ENCODE measurements at regions not wholly inside any gene's neighbourhood (a gene's known extent, or its start where the extent isn't known, plus 50 kb on each side); places are given as distances from the start of the nearest gene placed in this dataset.

DNA sequence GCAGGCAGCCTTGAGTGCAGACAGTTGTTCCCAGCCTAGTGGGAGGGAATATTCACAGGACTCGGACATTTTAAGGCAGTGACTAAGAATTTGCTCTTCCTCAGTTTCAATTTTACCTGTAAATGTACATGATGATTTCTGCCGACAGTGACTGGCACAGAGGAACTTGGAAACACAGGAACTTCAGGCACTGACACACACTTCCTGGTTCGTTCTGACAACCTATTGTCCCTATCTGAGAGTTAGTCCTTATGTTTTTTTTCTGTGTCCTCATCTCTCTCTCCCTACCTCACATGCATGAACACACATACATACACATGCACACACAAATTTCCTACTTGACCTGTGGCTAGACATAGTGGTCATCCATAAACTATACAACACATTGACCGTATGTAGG lies 89.4 kb upstream of the CD180 start:
- RAD21 ChIA-PET (ENCODE audit: low non-redundant PET in 1 of 2, low total read pairs in 2 of 2, uncharacterized antibody in 2 of 2, unreplicated experiment in 2 of 2) = no interaction called here
- no peak overlapping the region for H3K9ac ChIP-seq (ENCODE audit: low read length)
- no peaks in the 10 kb centered on the region for H3K9me2 ChIP-seq (ENCODE audit: insufficient read depth)
- no peaks in the 10 kb centered on the region for H3K9me3 ChIP-seq (ENCODE audit: control insufficient read depth in 1 of 2, insufficient read depth in 1 of 2, low read depth in 1 of 2, low read length in 2 of 2)
- H3K4me2 ChIP-seq (ENCODE audit: low read length) = no peak overlapping the region
- no peak for ATAC-seq
- H3K27me3 ChIP-seq (ENCODE audit: insufficient read depth, low read length) = peaks cover 22% of the 10 kb centered on the region
- POLR2A ChIA-PET = no interaction called here
- H3K4me3 ChIP-seq (replicated peaks in 1 of 2; ENCODE audit: low read depth in 1 of 2, low read length in 2 of 2) = no peak overlapping the region
- H4K20me1 ChIP-seq (ENCODE audit: insufficient read depth) = no peaks in the 10 kb centered on the region
- no peaks in the 10 kb centered on the region for H3K79me2 ChIP-seq (ENCODE audit: insufficient read depth, low read length)
- no peak overlapping the region for H3K27ac ChIP-seq (ENCODE audit: low read depth, low read length)
- H3K36me3 ChIP-seq (ENCODE audit: control insufficient read depth in 1 of 2, insufficient read depth in 2 of 2, low read length in 2 of 2) = no peaks in the 10 kb centered on the region
- TF ChIP-seq, protein P1, sequence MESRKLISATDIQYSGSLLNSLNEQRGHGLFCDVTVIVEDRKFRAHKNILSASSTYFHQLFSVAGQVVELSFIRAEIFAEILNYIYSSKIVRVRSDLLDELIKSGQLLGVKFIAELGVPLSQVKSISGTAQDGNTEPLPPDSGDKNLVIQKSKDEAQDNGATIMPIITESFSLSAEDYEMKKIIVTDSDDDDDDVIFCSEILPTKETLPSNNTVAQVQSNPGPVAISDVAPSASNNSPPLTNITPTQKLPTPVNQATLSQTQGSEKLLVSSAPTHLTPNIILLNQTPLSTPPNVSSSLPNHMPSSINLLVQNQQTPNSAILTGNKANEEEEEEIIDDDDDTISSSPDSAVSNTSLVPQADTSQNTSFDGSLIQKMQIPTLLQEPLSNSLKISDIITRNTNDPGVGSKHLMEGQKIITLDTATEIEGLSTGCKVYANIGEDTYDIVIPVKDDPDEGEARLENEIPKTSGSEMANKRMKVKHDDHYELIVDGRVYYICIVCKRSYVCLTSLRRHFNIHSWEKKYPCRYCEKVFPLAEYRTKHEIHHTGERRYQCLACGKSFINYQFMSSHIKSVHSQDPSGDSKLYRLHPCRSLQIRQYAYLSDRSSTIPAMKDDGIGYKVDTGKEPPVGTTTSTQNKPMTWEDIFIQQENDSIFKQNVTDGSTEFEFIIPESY (IDR thresholded peaks at IDR 0.05; ENCODE audit: extremely low read depth, insufficient replicate concordance, low read length) = no peak
- TF ChIP-seq, protein P2, sequence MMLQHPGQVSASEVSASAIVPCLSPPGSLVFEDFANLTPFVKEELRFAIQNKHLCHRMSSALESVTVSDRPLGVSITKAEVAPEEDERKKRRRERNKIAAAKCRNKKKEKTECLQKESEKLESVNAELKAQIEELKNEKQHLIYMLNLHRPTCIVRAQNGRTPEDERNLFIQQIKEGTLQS (IDR thresholded peaks at IDR 0.05) = no peak
- TF ChIP-seq CEBPB (IDR thresholded peaks at IDR 0.05; ENCODE audit: low read depth) (no peak), SIN3A (IDR thresholded peaks at IDR 0.05; ENCODE audit: low read depth) (no peak), ELF1 (IDR thresholded peaks at IDR 0.05; ENCODE audit: borderline replicate concordance, low read depth) (no peak), CBX3 (IDR thresholded peaks at IDR 0.05; ENCODE audit: low read depth) (no peak)
- no peaks in the 10 kb centered on the region for H3K4me1 ChIP-seq (ENCODE audit: control insufficient read depth in 1 of 2, insufficient read depth in 2 of 2, low read length in 2 of 2)
- BruUV-seq (replicated peaks) = no TSS peak
- no peak overlapping the region for H2AFZ ChIP-seq (ENCODE audit: low read depth, low read length, poor library complexity, severe bottlenecking)
- DNase-seq (ENCODE audit: low read depth, low spot score) = no peak
- intact Hi-C loops (cut with micrococcal nuclease) = no loop called here
- CTCF ChIA-PET = no interaction called here

DNA sequence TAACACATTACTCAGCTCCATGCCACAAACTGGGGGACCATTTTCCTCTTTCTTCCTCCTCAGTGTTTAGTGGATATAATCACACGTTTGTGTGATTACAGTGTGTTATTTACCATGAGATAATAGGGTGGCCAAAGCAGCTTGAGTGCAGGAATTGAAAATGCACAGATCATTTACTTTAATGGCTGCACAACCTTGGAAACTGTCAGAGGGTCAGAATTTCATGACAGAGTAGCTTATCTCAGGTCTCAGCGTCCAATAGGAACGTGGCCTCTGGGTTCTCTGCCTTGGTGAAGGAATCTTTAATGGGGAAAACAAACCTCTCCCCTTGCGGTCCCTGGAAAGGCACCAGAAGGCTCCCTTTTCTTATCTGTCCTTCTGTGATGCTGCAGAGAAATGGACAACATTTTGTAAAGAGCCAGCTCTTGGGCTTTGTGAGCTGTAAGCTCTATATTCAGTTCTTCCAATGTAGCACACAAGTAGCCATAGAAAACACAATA lies 87.4 kb upstream of the CD180 start:
- intact Hi-C loops (cut with micrococcal nuclease) = no loop called here
- TF ChIP-seq SRF (IDR thresholded peaks at IDR 0.05; ENCODE audit: low read depth) = no peak
- no peak for TF ChIP-seq YY1 (IDR thresholded peaks at IDR 0.05; ENCODE audit: extremely low read depth, insufficient replicate concordance, low read depth, low read length)
- TF ChIP-seq SIN3A (IDR thresholded peaks at IDR 0.05; ENCODE audit: low read depth) = no peak
- TF ChIP-seq, protein P1 (IDR thresholded peaks at IDR 0.05; ENCODE audit: extremely low read depth, insufficient replicate concordance, low read length) = no peak
- TF ChIP-seq CEBPB (IDR thresholded peaks at IDR 0.05; ENCODE audit: low read depth) = no peak
- TF ChIP-seq, protein P2 (IDR thresholded peaks at IDR 0.05) = no peak
- TF ChIP-seq SP1 (IDR thresholded peaks at IDR 0.05; ENCODE audit: low read depth) = no peak
- TF ChIP-seq, protein P3, sequence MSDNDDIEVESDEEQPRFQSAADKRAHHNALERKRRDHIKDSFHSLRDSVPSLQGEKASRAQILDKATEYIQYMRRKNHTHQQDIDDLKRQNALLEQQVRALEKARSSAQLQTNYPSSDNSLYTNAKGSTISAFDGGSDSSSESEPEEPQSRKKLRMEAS (IDR thresholded peaks at IDR 0.05) = no peak
- no peak for TF ChIP-seq EGR1 (IDR thresholded peaks at IDR 0.05; ENCODE audit: low read depth)
- no peak for TF ChIP-seq FOSL1 (IDR thresholded peaks at IDR 0.05; ENCODE audit: low read depth)
- TF ChIP-seq, protein P4, sequence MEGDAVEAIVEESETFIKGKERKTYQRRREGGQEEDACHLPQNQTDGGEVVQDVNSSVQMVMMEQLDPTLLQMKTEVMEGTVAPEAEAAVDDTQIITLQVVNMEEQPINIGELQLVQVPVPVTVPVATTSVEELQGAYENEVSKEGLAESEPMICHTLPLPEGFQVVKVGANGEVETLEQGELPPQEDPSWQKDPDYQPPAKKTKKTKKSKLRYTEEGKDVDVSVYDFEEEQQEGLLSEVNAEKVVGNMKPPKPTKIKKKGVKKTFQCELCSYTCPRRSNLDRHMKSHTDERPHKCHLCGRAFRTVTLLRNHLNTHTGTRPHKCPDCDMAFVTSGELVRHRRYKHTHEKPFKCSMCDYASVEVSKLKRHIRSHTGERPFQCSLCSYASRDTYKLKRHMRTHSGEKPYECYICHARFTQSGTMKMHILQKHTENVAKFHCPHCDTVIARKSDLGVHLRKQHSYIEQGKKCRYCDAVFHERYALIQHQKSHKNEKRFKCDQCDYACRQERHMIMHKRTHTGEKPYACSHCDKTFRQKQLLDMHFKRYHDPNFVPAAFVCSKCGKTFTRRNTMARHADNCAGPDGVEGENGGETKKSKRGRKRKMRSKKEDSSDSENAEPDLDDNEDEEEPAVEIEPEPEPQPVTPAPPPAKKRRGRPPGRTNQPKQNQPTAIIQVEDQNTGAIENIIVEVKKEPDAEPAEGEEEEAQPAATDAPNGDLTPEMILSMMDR (IDR thresholded peaks at IDR 0.05 in 2 of 3, conservative IDR thresholded peaks at IDR 0.05 in 1 of 3; ENCODE audit: borderline replicate concordance in 1 of 3, insufficient read depth in 1 of 3, low read depth in 2 of 3, low read length in 2 of 3) = no peak

More for the DNA sequence above, 87.4 kb upstream of the CD180 start:
- DNase-seq (ENCODE audit: low read depth, low spot score) (no peak), ATAC-seq (no peak)
- H3K4me1 ChIP-seq (ENCODE audit: control insufficient read depth in 1 of 2, insufficient read depth in 2 of 2, low read length in 2 of 2) = no peaks in the 10 kb centered on the region
- ChIA-PET POLR2A (no interaction called here), CTCF (no interaction called here), RAD21 (ENCODE audit: low non-redundant PET in 1 of 2, low total read pairs in 2 of 2, uncharacterized antibody in 2 of 2, unreplicated experiment in 2 of 2) (no interaction called here)
- no peak overlapping the region for H2AFZ ChIP-seq (ENCODE audit: low read depth, low read length, poor library complexity, severe bottlenecking)
- peaks cover 22% of the 10 kb centered on the region for H3K27me3 ChIP-seq (ENCODE audit: insufficient read depth, low read length)
- H3K79me2 ChIP-seq (ENCODE audit: insufficient read depth, low read length) = no peaks in the 10 kb centered on the region
- no peak overlapping the region for H3K9ac ChIP-seq (ENCODE audit: low read length)
- no peaks in the 10 kb centered on the region for H3K36me3 ChIP-seq (ENCODE audit: control insufficient read depth in 1 of 2, insufficient read depth in 2 of 2, low read length in 2 of 2)
- no peaks in the 10 kb centered on the region for H4K20me1 ChIP-seq (ENCODE audit: insufficient read depth)
- no peak overlapping the region for H3K4me2 ChIP-seq (ENCODE audit: low read length)
- H3K9me3 ChIP-seq (ENCODE audit: control insufficient read depth in 1 of 2, insufficient read depth in 1 of 2, low read depth in 1 of 2, low read length in 2 of 2) = no peaks in the 10 kb centered on the region
- no peak overlapping the region for H3K27ac ChIP-seq (ENCODE audit: low read depth, low read length)
- no peak overlapping the region for H3K4me3 ChIP-seq (replicated peaks in 1 of 2; ENCODE audit: low read depth in 1 of 2, low read length in 2 of 2)
- BruUV-seq (replicated peaks) = no TSS peak
- no peaks in the 10 kb centered on the region for H3K9me2 ChIP-seq (ENCODE audit: insufficient read depth)
